Memory B cell (primary cell): ENCODE measurements at regions not wholly inside any gene's neighbourhood (a gene's known extent, or its start where the extent isn't known, plus 50 kb on each side); places are given as distances from the start of the nearest gene placed in this dataset.

Experiments
- ATAC-seq: fragments of 150-1000 bp; cut with Tn5 transposase; 2 replicates; pipeline ENCODE4 v1.10.0; 2021; ENCODE audit warnings: low read depth, mild to moderate bottlenecking, moderate library complexity
- DNase-seq, 2 donors: peaks; one replicate each; pipeline ENCODE4 v3.0.0; 2022; ENCODE audit warnings: low spot score in 2 of 2
- H3K27ac Mint-ChIP-seq: one replicate; pipeline ENCODE4 v1.8.0; 2022; ENCODE audit warnings: mild to moderate bottlenecking, moderate library complexity, mixed read lengths
- H3K27me3 Mint-ChIP-seq: one replicate; pipeline ENCODE4 v1.8.0; 2022; ENCODE audit warnings: mixed read lengths
- H3K36me3 Mint-ChIP-seq: one replicate; pipeline ENCODE4 v1.8.0; 2022; ENCODE audit warnings: mild to moderate bottlenecking, mixed read lengths
- H3K4me1 Mint-ChIP-seq: one replicate; pipeline ENCODE4 v1.8.0; 2022; ENCODE audit warnings: mixed read lengths
- H3K4me3 Mint-ChIP-seq: one replicate; pipeline ENCODE4 v1.8.0; 2022; ENCODE audit warnings: mild to moderate bottlenecking, moderate library complexity, mixed read lengths
- H3K9me3 Mint-ChIP-seq: one replicate; pipeline ENCODE4 v1.8.0; 2022; ENCODE audit warnings: mixed read lengths

GRCh38 chr22:22043296-22044078, 60.9 kb upstream of the TOP3B start:
- H3K36me3 Mint-ChIP-seq: peaks cover 3% of the 10 kb centered on the region
- DNase-seq: no peak
- peak overlapping the region; percentile 88 for H3K27ac Mint-ChIP-seq
- peak; percentile 79 for ATAC-seq
- H3K27me3 Mint-ChIP-seq: no peaks in the 10 kb centered on the region
- peaks cover 60% of the 10 kb centered on the region for H3K4me1 Mint-ChIP-seq
- peaks cover 3% of the 10 kb centered on the region for H3K9me3 Mint-ChIP-seq
- H3K4me3 Mint-ChIP-seq: peak overlapping the region; percentile 87

DNA sequence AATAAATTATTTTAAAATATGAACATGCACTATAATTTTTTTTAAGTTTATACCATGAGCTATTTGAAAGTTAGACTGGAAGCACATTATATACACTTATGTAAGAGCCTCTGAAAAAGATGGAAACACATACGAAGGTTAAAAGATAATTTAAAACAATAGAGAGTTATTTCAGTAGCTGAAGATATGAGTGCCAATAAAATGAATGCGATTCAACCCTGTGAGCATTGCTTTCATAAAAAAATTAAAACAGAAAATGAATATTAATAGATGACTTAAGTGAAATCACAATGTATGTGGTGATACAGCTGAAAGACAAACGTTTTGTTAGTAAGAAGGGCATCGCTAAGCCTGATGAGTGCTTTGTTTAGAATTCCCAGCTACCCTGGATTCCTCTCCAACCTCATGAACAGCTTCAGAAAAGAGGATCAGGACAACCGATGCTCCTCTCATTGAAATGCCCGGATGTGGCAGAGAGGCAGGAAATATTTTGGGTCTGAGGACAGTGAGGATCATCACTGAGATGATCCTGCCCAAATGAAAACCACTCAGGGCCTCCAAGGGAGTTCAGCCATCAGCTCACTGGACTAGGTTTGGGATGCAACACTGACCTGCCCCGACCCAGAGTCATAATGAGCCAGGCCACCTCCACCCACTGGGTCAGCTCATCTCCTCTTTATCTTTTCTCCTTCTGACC, 60.2 kb upstream of the TOP3B start:
- no peak for DNase-seq
- peaks cover 3% of the 10 kb centered on the region for H3K36me3 Mint-ChIP-seq
- H3K4me1 Mint-ChIP-seq: peaks cover 63% of the 10 kb centered on the region
- H3K4me3 Mint-ChIP-seq: peak overlapping the region; percentile 87
- no peak for ATAC-seq
- peak overlapping the region; percentile 88 for H3K27ac Mint-ChIP-seq
- H3K27me3 Mint-ChIP-seq: no peaks in the 10 kb centered on the region
- peaks cover 3% of the 10 kb centered on the region for H3K9me3 Mint-ChIP-seq

DNA sequence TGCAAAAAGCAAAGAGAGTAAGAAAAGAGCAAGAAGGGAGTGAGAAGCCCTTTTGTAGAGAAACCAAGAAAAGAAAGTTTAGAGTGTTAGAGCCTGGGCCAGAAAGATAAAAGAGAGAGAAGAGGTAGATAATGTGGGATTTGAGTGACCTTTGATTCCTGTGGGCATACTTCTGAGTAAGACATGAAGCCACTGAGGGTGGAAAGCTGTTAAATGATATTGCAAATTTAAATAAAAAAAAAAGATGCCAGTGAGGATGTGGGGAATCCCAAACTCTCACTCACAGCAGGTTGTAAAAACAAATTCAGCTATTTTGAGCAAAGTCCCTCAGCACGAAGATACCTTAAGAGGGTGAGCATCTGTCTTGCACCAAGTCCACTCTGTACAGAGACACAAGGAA, 59.4 kb upstream of the TOP3B start:
- Mint-ChIP-seq H3K4me1 (peaks cover 63% of the 10 kb centered on the region), H3K9me3 (peaks cover 3% of the 10 kb centered on the region), H3K36me3 (peaks cover 3% of the 10 kb centered on the region), H3K27me3 (no peaks in the 10 kb centered on the region), H3K27ac (peak overlapping the region; percentile 2), H3K4me3 (peak overlapping the region; percentile 59)
- ATAC-seq (peak; percentile 14), DNase-seq (no peak)

GRCh38 chr22:22040908-22041307, 58.3 kb upstream of the TOP3B start:
- Mint-ChIP-seq H3K4me3 (no peak overlapping the region), H3K36me3 (peaks cover 3% of the 10 kb centered on the region), H3K4me1 (peaks cover 63% of the 10 kb centered on the region), H3K27me3 (no peaks in the 10 kb centered on the region), H3K27ac (no peak overlapping the region), H3K9me3 (peaks cover 3% of the 10 kb centered on the region)
- no peak for DNase-seq
- no peak for ATAC-seq

GRCh38 chr22:22040472-22040871, 57.9 kb upstream of the TOP3B start:
- H3K9me3 Mint-ChIP-seq: peaks cover 3% of the 10 kb centered on the region
- ATAC-seq (no peak), DNase-seq (no peak)
- H3K36me3 Mint-ChIP-seq: peaks cover 3% of the 10 kb centered on the region
- H3K27ac Mint-ChIP-seq: no peak overlapping the region
- H3K4me3 Mint-ChIP-seq: no peak overlapping the region
- H3K4me1 Mint-ChIP-seq: peaks cover 63% of the 10 kb centered on the region
- H3K27me3 Mint-ChIP-seq: no peaks in the 10 kb centered on the region

- DNase-seq (no peak), ATAC-seq (no peak)
- peaks cover 3% of the 10 kb centered on the region for H3K36me3 Mint-ChIP-seq
- peak overlapping the region; percentile 21 for H3K27ac Mint-ChIP-seq
- peaks cover 62% of the 10 kb centered on the region for H3K4me1 Mint-ChIP-seq
- no peak overlapping the region for H3K4me3 Mint-ChIP-seq
- peaks cover 3% of the 10 kb centered on the region for H3K9me3 Mint-ChIP-seq
- no peaks in the 10 kb centered on the region for H3K27me3 Mint-ChIP-seq
These were observed 56.9 kb upstream of the TOP3B start for GRCh38 chr22:22039286-22040074.

- DNase-seq (no peak), ATAC-seq (no peak)
- no peaks in the 10 kb centered on the region for H3K27me3 Mint-ChIP-seq
- H3K36me3 Mint-ChIP-seq: peaks cover 3% of the 10 kb centered on the region
- H3K9me3 Mint-ChIP-seq: peaks cover 3% of the 10 kb centered on the region
- H3K27ac Mint-ChIP-seq: peak overlapping the region; percentile 5
- H3K4me1 Mint-ChIP-seq: peaks cover 66% of the 10 kb centered on the region
- no peak overlapping the region for H3K4me3 Mint-ChIP-seq
These were observed 55.7 kb upstream of the TOP3B start for GRCh38 chr22:22038178-22038880.

GRCh38 chr22:22037740-22038139, 55.2 kb upstream of the TOP3B start:
- peaks cover 3% of the 10 kb centered on the region for H3K9me3 Mint-ChIP-seq
- peak overlapping the region; percentile 91 for H3K27ac Mint-ChIP-seq
- peaks cover 66% of the 10 kb centered on the region for H3K4me1 Mint-ChIP-seq
- ATAC-seq: no peak
- no peak for DNase-seq
- no peaks in the 10 kb centered on the region for H3K27me3 Mint-ChIP-seq
- H3K4me3 Mint-ChIP-seq: no peak overlapping the region
- peaks cover 3% of the 10 kb centered on the region for H3K36me3 Mint-ChIP-seq

GRCh38 chr22:22037229-22037628, 54.6 kb upstream of the TOP3B start:
- Mint-ChIP-seq H3K27ac (peak overlapping the region; percentile 91), H3K9me3 (peaks cover 3% of the 10 kb centered on the region), H3K36me3 (peaks cover 3% of the 10 kb centered on the region), H3K27me3 (no peaks in the 10 kb centered on the region), H3K4me1 (peaks cover 71% of the 10 kb centered on the region), H3K4me3 (peak overlapping the region; percentile 61)
- ATAC-seq (peak; percentile 94), DNase-seq (peak; percentile 31 to 38)

DNA sequence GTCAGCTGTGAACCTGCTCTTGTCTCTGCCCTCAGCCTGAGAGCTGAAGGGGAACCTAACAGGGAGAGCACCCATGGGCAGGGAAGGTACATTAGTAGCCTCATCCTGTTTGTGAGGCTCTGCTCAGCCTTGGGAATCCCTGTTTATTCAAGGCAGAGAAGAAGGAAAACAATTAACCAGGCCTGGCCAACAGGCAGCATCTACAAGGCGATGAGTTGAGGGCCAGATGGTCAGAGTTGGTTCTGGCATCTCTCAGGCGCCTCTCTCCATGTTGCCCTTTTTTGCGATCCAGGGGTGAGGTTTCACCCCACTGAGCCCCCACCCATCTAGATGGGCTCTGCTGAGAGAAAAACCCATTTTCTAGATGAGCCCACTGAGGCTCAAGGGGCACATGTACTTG, 54.0 kb upstream of the TOP3B start:
- Mint-ChIP-seq H3K4me1 (peaks cover 69% of the 10 kb centered on the region), H3K36me3 (peaks cover 3% of the 10 kb centered on the region), H3K27me3 (no peaks in the 10 kb centered on the region), H3K9me3 (peaks cover 3% of the 10 kb centered on the region), H3K4me3 (no peak overlapping the region), H3K27ac (peak overlapping the region; percentile 91)
- no peak for DNase-seq
- ATAC-seq: no peak

DNA sequence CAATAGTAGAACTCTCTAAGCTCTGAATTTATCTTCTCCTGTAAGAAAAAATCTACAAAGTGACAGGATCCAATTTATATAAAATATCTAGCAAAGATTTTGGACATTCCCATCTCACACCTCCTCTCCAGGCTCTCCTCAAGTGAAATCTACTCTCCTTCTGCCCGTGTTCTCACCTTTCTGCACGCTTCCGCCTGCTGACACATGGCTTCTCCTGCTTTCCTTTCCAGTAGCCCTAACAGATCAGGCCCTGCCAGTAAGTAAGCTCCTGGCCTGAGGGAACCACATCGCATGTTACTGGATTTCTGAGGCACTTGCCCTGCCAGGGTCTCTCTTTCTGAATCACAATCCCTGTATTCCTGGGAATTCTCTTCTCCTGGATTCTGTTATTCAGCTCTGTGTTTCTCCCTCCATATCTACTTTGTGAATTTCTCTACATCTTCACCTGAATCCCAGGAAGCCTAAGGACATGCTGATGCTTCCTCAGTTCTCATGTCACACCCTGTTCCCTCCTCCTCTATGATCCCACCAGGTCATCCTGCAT, 53.3 kb upstream of the TOP3B start:
- no peak for ATAC-seq
- Mint-ChIP-seq H3K27me3 (no peaks in the 10 kb centered on the region), H3K4me3 (no peak overlapping the region), H3K36me3 (peaks cover 3% of the 10 kb centered on the region), H3K27ac (peak overlapping the region; percentile 91), H3K4me1 (peaks cover 74% of the 10 kb centered on the region), H3K9me3 (peaks cover 3% of the 10 kb centered on the region)
- no peak for DNase-seq

DNA sequence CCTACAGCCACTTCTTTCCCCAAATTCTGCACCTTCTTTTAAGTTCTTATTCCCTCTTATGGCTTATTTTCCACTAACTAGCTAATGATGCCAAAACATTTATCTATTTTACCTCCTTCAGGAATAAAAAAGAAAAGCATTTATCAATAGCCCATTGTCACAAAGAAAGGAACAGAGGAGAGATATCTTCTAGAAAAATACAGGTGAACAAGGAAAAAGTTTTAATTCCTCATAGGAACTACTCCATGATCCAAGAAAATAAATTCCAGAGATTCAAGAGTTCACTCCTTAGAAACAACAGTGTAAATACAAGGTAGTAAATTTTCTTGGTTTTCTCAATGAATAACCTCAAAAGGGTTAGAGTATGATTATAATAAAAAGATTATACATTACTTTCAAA, 52.6 kb upstream of the TOP3B start:
- ATAC-seq (no peak), DNase-seq (no peak)
- no peaks in the 10 kb centered on the region for H3K27me3 Mint-ChIP-seq
- H3K27ac Mint-ChIP-seq: no peak overlapping the region
- no peak overlapping the region for H3K4me3 Mint-ChIP-seq
- peaks cover 3% of the 10 kb centered on the region for H3K9me3 Mint-ChIP-seq
- H3K4me1 Mint-ChIP-seq: peaks cover 76% of the 10 kb centered on the region
- peaks cover 3% of the 10 kb centered on the region for H3K36me3 Mint-ChIP-seq

- ATAC-seq (no peak), DNase-seq (no peak)
- no peak overlapping the region for H3K4me3 Mint-ChIP-seq
- peaks cover 75% of the 10 kb centered on the region for H3K4me1 Mint-ChIP-seq
- no peaks in the 10 kb centered on the region for H3K27me3 Mint-ChIP-seq
- no peaks in the 10 kb centered on the region for H3K36me3 Mint-ChIP-seq
- H3K9me3 Mint-ChIP-seq: no peaks in the 10 kb centered on the region
- peak overlapping the region; percentile 62 for H3K27ac Mint-ChIP-seq
These were observed 52.0 kb upstream of the TOP3B start for GRCh38 chr22:22034469-22035132.
